ENCODE measurements at regions not wholly inside any gene's neighbourhood (a gene's known extent, or its start where the extent isn't known, plus 50 kb on each side); places are given as distances from the start of the nearest gene placed in this dataset.

- TF ChIP-seq POLR2AphosphoS5 (IDR thresholded peaks at IDR 0.05; ENCODE audit: low read depth, low read length) (no peak), POLR2A (IDR thresholded peaks at IDR 0.05; ENCODE audit: low read depth, low read length) (no peak), TAF1 (IDR thresholded peaks at IDR 0.05; ENCODE audit: borderline replicate concordance, low read depth, low read length) (no peak)
These were observed 296.8 kb downstream of the PREX1 start for GRCh38 chr20:48530957-48531356.
